ENCODE measurements at regions not wholly inside any gene's neighbourhood (a gene's known extent, or its start where the extent isn't known, plus 50 kb on each side); places are given as distances from the start of the nearest gene placed in this dataset.

GRCh38 chr7:13386741-13387140 lies 602.7 kb downstream of the ETV1 start:
- TF ChIP-seq CTCF (conservative IDR thresholded peaks at IDR 0.05 in 1 of 2, IDR thresholded peaks at IDR 0.05 in 1 of 2; ENCODE audit: extremely low read depth in 1 of 2, insufficient read depth in 1 of 2, low read depth in 1 of 2, low read length in 2 of 2) (no peak), EZH2 (IDR thresholded peaks at IDR 0.05; ENCODE audit: borderline replicate concordance, low read length) (no peak)
